HCEC 1CT (cell line): ENCODE measurements at regions not wholly inside any gene's neighbourhood (a gene's known extent, or its start where the extent isn't known, plus 50 kb on each side); places are given as distances from the start of the nearest gene placed in this dataset.
"Not testable (repeated sequence)": the region's sequence is repeated elsewhere in the genome, so short reads cannot be mapped to it uniquely, and the experiment has no call there.

Source experiments
- DNase-seq: peaks from one replicate; pipeline ENCODE4 v3.0.0-alpha.2; 2017

- DNase-seq, result no peak
These were observed 84.7 kb downstream of the RBBP6 start for GRCh38 chr16:24624102-24624501.

GRCh38 chr16:24626256-24626655 is 86.9 kb downstream of the RBBP6 start:
- DNase-seq, result peak; percentile 76

GRCh38 chr16:24634919-24635318 is 94.5 kb upstream of the TNRC6A start:
- DNase-seq, result no peak

- DNase-seq, result peak; percentile 95
These were observed 93.4 kb upstream of the TNRC6A start for GRCh38 chr16:24635900-24636610.

GRCh38 chr16:24639769-24640168 is 89.7 kb upstream of the TNRC6A start:
- no peak for DNase-seq

- DNase-seq, result no peak
These were observed 86.0 kb upstream of the TNRC6A start for GRCh38 chr16:24643489-24643888.

GRCh38 chr16:24645739-24646645 is 83.5 kb upstream of the TNRC6A start:
- peak; percentile 99 for DNase-seq

GRCh38 chr16:24646646-24646995 is 82.8 kb upstream of the TNRC6A start:
- DNase-seq, result no peak

- no peak for DNase-seq
These were observed 77.2 kb upstream of the TNRC6A start for GRCh38 chr16:24652209-24652712.

- no peak for DNase-seq
These were observed 76.6 kb upstream of the TNRC6A start for GRCh38 chr16:24652803-24653202.

GRCh38 chr16:24653725-24654124 is 75.7 kb upstream of the TNRC6A start:
- DNase-seq, result no peak

- not testable (repeated sequence) for DNase-seq
These were observed 63.5 kb upstream of the TNRC6A start for GRCh38 chr16:24665942-24666341.

- DNase-seq, result no peak
These were observed 62.1 kb upstream of the TNRC6A start for GRCh38 chr16:24667244-24667764.

GRCh38 chr16:24668481-24669061 is 60.9 kb upstream of the TNRC6A start:
- peak; percentile 73 for DNase-seq

GRCh38 chr16:24670623-24671454 is 58.6 kb upstream of the TNRC6A start:
- DNase-seq, result peak; percentile 80

GRCh38 chr16:24671455-24671954 is 57.9 kb upstream of the TNRC6A start:
- DNase-seq, result no peak

GRCh38 chr16:24673155-24673554 is 56.3 kb upstream of the TNRC6A start:
- no peak for DNase-seq

- DNase-seq, result no peak
These were observed 54.6 kb upstream of the TNRC6A start for GRCh38 chr16:24674877-24675276.

GRCh38 chr16:24677388-24677787 is 52.1 kb upstream of the TNRC6A start:
- DNase-seq, result no peak
